Spleen (tissue), 7 donors: ENCODE measurements at regions not wholly inside any gene's neighbourhood (a gene's known extent, or its start where the extent isn't known, plus 50 kb on each side); places are given as distances from the start of the nearest gene placed in this dataset.

Experiments used
- POLR2AphosphoS5 ChIP-seq, 3 donors: sonication (generic); formaldehyde crosslinking; IDR thresholded peaks; one replicate each; pipeline ENCODE4 v1.5.1; 2017; ENCODE audit warnings: antibody characterized with exemption in 3 of 3
- TF ChIP-seq, protein P1 (sequence below), 11 experiments: fragments of 200-600 bp in 7 of 11; fragments of 450-650 bp in 4 of 11; sonication (generic) in 4 of 11; IDR thresholded peaks in 8 of 11; conservative IDR thresholded peaks in 3 of 11; 1 replicate in 7 of 11; 2 replicates in 4 of 11; pipeline versions ENCODE4 v1.4.0 to v1.8.0; 2016 to 2021; ENCODE audit warnings: antibody characterized with exemption in 11 of 11, inconsistent platforms in 4 of 11, mild to moderate bottlenecking in 1 of 11
- donor health status: DM: no; HTN: no; CAD: no; lungs with moderate emphysema.
- donor health status: DM: no; HTN: no; CAD: no.
- donor health status: DM: no; HTN: no; CAD: no.

GRCh38 chr17:14581186-14581830 is 280.4 kb downstream of the HS3ST3B1 start:
- TF ChIP-seq, protein P1, sequence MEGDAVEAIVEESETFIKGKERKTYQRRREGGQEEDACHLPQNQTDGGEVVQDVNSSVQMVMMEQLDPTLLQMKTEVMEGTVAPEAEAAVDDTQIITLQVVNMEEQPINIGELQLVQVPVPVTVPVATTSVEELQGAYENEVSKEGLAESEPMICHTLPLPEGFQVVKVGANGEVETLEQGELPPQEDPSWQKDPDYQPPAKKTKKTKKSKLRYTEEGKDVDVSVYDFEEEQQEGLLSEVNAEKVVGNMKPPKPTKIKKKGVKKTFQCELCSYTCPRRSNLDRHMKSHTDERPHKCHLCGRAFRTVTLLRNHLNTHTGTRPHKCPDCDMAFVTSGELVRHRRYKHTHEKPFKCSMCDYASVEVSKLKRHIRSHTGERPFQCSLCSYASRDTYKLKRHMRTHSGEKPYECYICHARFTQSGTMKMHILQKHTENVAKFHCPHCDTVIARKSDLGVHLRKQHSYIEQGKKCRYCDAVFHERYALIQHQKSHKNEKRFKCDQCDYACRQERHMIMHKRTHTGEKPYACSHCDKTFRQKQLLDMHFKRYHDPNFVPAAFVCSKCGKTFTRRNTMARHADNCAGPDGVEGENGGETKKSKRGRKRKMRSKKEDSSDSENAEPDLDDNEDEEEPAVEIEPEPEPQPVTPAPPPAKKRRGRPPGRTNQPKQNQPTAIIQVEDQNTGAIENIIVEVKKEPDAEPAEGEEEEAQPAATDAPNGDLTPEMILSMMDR (IDR thresholded peaks at IDR 0.05 in 8 of 11, conservative IDR thresholded peaks at IDR 0.05 in 3 of 11): no peak
- TF ChIP-seq POLR2AphosphoS5 (IDR thresholded peaks at IDR 0.05): no peak
